GDM1 (cell line): ENCODE measurements at regions not wholly inside any gene's neighbourhood (a gene's known extent, or its start where the extent isn't known, plus 50 kb on each side); places are given as distances from the start of the nearest gene placed in this dataset.
"Not testable (repeated sequence)": the region's sequence is repeated elsewhere in the genome, so short reads cannot be mapped to it uniquely, and the experiment has no call there.

Experiments used
- DNase-seq: peaks from one replicate; lab custom pipeline; 2025; lab: John Stamatoyannopoulos, UW

GRCh38 chr4:126344472-126344871, 1029.7 kb downstream of the FAT4 start:
- no peak for DNase-seq

- no peak for DNase-seq
Observed at GRCh38 chr4:126346654-126347053, 1031.9 kb downstream of the FAT4 start.

GRCh38 chr4:126354784-126355183, 1040.0 kb downstream of the FAT4 start:
- no peak for DNase-seq

GRCh38 chr4:126358041-126358440, 1043.3 kb downstream of the FAT4 start:
- DNase-seq = no peak

GRCh38 chr4:126361287-126361686, 1046.5 kb downstream of the FAT4 start:
- DNase-seq = no peak

DNA sequence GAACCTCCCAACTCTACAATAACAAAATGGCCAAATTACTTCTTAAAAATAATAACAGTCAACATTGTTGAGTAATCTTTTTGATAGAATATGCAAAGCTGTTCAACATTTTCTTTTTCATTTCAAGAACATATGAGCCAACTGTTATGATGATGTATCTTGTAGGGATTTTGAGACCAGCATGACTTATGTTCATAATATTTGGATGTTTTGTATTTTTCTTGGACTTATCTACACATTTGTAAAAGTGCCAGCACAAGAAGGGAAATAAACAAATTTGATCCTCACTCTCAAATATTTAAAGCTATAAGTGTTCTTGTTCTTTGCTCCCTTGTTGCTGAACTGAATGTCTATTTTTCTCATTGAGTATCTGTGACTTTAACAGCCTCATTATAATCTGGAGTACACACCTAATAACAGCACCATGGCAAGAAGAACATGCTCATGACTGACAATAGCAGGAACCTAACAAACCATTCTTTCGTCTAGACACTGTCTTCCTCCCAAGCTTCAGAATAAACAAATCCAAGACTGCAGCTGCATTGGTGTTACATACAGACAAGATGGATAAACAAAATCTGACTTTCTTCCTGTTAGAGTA, 1049.7 kb downstream of the FAT4 start:
- no peak for DNase-seq

DNA sequence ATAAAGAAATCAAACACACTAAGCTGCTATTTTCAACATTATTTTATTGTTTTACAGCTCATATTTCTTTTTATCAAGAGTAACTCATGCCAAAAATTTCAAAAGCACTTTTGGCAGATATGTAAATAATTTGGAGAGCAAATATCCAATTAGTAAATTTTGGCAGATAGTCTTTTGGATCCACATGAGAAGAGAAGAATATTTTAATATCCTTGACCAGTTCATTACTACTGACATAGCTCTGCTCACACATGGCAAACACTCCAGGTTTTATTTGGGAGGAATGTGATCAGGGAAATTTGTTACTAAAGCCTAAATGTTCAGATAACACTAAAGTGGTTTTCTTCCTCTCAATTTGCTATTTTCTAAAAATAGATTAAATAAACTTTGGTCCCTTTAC, 1054.3 kb downstream of the FAT4 start:
- no peak for DNase-seq

- no peak for DNase-seq
Observed at GRCh38 chr4:126372634-126373033, 1057.9 kb downstream of the FAT4 start.

DNA sequence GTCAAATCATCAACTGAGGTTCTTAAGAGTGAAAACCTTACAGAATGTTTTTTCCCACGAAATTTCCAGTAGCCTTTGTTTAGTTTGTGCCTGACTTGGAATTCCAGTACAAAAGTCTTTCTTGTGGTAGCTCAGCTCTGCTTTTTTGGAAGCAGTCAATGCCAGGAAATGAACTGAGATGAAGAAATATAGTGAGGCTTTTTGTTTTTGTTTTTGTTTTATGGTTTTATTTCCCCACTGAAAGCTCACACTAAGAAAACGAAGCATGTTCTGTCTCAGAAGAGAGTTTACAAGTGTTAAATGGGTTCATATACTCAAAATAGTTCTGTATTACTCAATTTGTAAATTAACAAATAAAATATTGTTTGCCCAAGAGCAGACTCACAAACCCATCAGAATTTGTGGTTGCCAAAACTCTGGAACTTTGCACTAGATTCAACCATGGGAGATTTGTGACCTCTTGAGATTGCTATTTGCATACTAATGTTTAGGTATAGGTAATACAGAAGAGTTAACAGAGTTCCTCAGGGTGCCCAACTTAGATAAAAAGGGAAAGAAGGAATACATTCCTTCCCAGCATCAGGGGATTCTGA, 1060.8 kb downstream of the FAT4 start:
- no peak for DNase-seq

DNA sequence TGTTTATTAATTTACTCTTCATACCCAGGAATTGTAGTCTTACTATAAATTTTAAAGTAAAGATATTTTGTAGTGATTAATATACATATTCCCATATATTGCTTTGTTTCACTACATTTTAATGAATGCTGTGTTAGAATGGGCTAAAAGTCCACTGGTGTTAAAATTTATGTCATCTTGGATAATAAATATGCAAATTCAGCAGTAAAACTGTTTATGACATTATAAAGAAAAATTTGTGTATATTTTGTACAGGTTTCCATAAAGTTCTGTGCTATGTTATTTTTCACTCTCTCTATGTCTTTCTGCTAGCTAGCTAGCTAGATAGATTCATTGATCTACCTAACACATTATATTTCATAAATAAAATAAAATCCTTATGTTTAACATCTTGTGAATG, 1071.2 kb downstream of the FAT4 start:
- no peak for DNase-seq

- no peak for DNase-seq
Observed at GRCh38 chr4:126386512-126386911, 1071.8 kb downstream of the FAT4 start.

GRCh38 chr4:126395664-126396063, 1080.9 kb downstream of the FAT4 start:
- no peak for DNase-seq

DNA sequence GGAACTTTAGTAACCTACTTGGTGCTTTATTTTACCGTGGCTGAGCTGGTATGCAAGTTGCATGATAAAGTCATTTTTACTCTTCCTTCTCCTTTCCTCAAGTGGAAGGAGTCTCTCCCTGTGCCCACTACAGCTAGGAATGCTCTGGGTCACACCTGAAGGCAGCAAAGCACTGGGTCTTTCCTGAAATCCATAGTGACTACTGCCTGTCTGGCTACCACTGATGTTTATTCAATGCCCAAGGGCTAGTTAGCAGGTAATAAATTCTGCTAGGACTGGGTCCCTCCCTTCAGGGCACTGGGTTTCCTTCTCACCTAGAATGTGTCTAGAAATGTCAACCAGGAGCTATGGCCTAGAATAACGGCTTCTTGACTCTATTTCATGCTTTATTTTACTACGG, 1081.4 kb downstream of the FAT4 start:
- DNase-seq = no peak

GRCh38 chr4:126396703-126397102, 1081.9 kb downstream of the FAT4 start:
- no peak for DNase-seq

GRCh38 chr4:126404549-126404948, 1089.8 kb downstream of the FAT4 start:
- no peak for DNase-seq

DNA sequence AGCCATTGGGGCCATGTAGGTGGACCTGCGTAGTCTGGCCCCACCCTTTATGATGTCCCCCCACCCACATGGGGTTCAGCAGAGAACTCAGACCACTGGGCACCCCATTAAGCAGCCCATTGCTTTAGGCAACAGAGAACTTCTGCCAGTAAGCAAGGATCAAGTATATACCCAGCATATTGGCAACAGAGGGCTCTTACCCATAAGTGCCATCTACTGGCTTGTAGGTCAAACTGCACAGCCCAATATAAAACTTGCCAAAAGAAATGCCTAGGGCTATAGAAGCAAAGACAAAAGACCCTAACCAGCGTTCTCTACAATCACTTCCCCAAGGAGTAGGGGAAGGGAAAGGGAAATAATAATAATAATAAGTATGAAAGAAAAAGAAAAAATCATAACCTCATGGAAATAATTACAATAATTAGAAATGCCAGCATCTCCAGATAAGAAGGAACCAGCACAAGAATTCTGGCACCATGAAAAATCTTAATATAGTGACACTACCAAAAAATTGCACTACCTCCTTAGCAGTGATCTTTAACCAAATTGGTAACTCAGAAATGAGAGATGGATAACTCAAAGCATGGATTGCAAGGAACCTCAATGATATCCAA, 1090.7 kb downstream of the FAT4 start:
- peak; percentile 9 for DNase-seq

- DNase-seq = no peak
Observed at GRCh38 chr4:126409746-126410145, 1095.0 kb downstream of the FAT4 start.

GRCh38 chr4:126411047-126411446, 1096.3 kb downstream of the FAT4 start:
- no peak for DNase-seq

DNA sequence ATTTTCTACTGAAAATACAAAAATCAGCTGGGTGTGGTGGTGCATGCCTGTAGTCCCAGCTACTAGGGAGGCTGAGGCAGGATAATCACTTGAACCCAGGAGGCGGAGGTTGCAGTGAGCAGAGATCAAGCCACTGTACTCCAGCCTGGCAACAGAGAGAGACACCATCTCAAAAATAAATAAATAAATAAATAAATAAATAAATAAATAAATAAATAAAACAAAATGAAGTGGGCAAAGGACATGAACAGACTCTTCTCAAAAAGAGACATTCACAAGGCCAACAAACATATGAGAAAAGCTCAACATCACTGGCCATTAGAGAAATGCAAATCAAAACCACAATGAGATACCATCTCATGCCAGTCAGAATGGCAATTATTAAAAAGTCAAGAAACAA, 1097.6 kb downstream of the FAT4 start:
- DNase-seq = not testable (repeated sequence)

GRCh38 chr4:126414741-126415140, 1100.0 kb downstream of the FAT4 start:
- no peak for DNase-seq

GRCh38 chr4:126419266-126419665, 1104.5 kb downstream of the FAT4 start:
- no peak for DNase-seq

DNA sequence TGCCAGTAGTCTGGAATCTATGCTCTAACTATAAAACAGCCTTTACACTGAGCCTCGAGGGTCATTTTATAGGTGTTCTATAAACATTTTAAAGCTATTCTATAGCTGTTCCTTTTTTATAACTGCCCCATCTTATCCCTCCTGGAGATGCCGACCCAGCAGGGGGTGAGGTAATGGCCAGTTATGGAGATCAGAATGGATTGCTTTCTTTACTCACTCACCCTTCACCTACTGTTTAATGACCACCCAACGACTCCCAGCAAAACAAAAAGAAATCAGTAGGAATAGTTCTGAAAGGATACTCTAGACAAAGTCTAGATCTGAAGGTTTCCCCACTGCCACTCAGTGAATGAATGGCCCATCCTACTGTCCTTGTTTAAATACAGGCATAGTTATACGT, 1113.1 kb downstream of the FAT4 start:
- no peak for DNase-seq

DNA sequence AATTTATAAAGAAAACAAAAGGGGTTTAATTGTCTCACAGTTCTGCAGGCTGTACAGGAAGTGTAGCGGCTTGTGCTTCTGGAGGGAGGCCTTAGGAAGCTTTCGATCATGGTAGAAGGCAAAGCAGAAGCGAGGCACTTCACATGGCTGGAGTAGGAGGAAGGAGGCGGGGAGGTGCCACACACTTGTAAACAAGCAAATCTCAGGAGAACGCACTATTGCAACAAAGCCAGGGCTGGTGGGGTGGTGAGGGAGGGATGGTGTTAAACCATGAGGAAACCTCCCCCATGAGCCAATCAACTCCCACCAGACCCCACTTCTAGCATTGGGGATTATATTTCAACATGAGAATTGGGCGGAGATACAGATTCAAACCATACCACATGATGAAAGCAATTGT, 1116.3 kb downstream of the FAT4 start:
- DNase-seq = no peak

GRCh38 chr4:126435491-126435890, 1120.7 kb downstream of the FAT4 start:
- no peak for DNase-seq
